ENCODE measurements at regions not wholly inside any gene's neighbourhood (a gene's known extent, or its start where the extent isn't known, plus 50 kb on each side); places are given as distances from the start of the nearest gene placed in this dataset.
A peak's percentile ranks its signal among the peaks of the same experiment; 100 is the strongest.
"Not testable (repeated sequence)": the region's sequence is repeated elsewhere in the genome, so short reads cannot be mapped to it uniquely, and the experiment has no call there.

DNA sequence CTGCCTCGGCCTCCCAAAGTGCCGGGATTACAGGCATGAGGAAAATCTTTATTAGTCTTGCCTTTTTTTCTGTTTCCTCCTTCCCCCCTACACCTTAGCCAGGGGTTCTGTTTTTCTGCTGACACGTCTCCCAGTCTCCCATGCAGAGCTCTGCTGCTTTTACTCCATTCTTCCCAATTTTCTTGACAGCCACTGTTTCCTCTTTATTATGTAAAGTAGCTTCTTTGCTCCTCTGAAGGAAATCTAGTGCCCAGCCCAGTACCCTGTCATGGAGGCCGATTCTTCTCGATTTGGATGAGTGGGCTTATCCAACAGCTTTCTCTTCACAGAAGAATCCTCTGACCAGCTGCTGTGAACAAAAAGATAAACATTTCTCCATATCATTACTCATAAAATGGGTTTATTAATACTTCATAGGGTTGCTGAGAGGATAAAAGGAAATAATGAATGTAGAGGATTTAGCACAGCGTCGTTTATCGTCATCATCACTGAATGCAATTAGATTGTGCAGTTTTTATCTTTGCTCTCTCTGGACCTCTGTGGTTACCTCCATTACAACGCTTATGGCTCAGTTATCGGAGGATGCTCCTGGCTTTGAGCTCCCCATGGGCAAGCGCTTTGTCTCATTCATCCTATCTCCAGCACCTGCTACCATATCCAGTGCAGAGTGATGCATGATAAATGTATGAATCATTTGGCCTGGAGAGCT lies 375.6 kb upstream of the C11orf87 start:
- DNase-seq (ENCODE audit: low spot score): no peak

DNA sequence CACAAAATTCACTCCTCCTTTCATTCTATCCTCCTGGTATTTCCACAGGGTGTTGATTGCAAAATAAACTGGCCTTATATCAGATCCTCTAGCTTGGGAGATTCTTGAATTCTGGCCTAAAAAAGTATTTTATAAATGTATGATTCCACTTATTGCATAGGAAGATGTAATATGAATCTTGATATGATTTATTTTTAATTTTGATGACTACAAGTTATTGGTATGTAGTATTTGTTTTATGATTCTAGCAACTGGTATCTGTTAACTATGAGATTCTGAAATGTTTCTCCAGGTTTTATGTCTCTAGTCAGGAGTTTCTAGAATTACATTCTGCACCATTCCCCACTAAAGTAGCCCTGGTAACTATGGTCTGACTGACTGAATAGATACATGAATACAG lies 373.9 kb upstream of the C11orf87 start:
- DNase-seq (ENCODE audit: low spot score): no peak

DNA sequence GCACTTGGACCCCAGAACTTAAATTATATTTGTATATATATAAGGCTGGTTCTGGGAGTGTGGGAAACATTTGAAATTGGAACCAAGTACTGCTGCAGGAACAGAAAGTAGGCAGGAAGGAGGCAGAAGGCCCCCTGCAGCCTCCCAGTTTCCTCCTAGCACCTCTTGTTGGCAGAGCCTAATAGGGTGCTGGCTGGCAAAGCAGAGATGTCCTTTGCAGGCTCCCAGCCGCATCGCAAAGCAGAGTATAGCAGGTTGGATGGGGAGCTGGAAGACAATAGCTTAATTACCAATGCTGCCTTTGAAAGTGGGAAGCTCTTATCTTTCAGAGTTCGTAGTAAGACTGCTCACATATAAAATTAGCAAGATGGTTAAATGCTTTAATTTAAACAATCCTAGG lies 370.8 kb upstream of the C11orf87 start:
- DNase-seq (ENCODE audit: low spot score): no peak

DNA sequence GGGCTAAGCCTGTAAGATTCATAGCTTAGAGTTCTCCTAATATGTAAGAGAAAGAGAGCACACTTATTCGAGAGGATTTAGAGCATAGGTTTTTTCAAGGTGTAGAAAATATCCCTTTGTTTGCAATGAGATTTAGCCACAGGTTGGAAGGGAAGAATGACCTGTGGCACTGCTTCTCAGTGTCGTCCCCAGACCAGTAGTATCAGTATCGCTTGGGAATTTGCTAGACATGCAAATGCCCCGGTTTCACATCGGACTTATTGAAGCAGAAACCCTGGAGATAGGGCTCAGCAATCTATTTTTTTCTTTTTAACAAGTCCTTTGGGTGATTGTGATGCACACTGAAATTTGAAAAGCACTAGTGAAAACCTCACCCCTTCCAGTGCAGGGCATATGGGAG lies 362.6 kb upstream of the C11orf87 start:
- no peak for DNase-seq (ENCODE audit: low spot score)

DNA sequence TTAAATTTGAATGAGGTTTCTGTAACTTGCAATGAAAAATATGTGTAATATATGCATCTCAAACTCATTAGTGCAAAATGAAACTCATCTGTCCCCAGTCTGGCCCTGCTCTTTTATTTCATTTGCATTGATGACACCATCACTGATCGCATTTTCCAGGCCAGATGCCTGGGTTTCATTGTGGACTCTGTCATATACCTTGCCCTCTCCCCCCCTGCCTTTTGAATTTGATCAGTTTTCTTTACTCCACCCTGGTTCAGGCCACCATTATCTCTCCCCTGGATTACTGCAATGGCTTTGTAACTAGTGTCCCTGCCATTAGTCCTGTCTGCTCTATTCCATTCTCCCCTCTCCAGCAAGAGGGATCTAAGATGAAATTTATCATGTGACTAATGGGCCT lies 360.6 kb upstream of the C11orf87 start:
- DNase-seq (ENCODE audit: low spot score): no peak

DNA sequence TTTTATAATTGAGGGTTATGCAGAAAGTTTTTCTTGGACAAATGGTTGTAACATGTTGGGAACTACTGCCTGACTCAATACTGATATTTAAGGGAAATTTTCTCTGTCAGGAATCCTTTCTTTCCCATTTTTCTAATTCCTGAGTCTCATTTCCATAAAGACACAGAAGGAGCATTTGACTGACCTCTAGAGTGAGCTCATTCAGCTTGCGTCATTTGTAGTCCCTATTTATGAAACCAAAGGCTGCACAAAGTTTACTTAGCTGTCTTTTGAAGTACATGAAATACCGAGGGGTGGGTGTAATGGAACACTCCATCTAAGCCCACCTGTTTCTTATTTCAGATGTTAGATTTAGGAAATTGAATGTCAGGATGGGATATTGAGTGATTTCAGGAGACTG lies 359.5 kb upstream of the C11orf87 start:
- DNase-seq (ENCODE audit: low spot score): no peak

DNA sequence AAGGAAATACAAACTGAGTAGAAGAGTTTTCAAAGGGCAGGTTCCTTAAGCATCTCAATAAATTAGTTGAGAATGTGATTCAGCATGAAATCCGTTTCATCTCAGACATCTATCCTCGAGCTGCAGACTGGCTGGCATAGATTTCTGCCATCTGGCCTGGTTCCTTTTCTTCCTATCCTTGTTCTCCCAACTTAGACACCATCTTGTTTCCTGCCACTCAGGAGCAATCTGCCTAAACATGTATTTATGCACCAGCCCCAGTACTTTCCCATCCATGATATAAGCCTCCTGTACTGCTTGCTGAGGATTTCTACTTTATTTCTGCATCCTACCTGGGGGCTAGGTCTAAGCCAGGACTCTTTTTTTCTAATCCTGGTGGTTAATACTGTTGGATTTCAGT lies 359.1 kb upstream of the C11orf87 start:
- DNase-seq (ENCODE audit: low spot score): no peak

DNA sequence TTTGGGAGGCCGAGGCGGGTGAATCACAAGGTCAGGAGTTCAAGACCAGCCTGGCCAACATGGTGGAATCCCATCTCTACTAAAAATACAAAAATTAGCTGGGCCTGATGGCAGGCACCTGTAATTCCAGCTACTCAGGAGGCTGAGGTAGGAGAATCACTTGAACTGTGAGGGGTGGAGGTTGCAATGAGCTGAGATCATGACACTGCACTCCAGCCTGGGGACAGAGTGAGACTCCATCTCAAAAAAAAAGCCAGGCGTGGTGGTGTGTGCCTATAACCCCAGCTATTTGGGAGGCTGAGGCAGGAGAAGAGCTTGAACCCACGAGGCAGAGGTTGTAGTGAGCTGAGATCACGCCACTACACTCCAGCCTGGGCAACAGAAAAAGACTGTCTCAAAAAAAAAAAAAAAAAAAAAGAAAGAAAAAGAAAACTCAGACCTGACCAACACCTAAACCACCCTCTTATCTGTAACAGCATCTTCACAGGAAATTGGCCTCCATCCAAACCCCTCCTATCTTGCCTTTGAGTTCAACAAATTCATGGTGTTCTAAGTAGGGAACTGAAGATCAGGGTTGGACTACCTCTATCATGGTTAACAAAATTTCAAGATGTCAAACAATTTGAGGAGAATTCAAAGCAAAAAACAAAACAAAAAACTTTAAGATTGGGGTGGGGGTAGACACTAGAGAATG lies 357.2 kb upstream of the C11orf87 start:
- not testable (repeated sequence) for DNase-seq (ENCODE audit: low spot score)

DNA sequence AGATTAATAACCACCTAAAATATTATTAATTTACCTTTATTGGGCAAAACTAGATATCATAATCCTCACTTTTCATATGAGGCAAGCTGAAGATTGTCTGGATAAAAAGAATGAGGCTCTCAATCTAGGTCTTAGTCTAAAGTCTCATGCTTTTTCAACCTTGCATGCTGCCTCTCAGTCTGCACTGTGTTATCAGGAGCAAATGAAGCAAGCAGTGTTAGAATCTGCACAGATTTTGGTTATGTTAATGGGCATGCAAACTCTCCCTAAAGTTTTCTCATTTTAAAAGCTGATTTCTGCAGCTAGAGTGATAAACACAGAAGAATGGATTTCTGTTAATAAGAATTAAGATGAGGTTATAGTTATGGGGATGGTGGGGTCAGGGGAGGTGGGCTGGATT lies 350.7 kb upstream of the C11orf87 start:
- DNase-seq (ENCODE audit: low spot score): no peak

DNA sequence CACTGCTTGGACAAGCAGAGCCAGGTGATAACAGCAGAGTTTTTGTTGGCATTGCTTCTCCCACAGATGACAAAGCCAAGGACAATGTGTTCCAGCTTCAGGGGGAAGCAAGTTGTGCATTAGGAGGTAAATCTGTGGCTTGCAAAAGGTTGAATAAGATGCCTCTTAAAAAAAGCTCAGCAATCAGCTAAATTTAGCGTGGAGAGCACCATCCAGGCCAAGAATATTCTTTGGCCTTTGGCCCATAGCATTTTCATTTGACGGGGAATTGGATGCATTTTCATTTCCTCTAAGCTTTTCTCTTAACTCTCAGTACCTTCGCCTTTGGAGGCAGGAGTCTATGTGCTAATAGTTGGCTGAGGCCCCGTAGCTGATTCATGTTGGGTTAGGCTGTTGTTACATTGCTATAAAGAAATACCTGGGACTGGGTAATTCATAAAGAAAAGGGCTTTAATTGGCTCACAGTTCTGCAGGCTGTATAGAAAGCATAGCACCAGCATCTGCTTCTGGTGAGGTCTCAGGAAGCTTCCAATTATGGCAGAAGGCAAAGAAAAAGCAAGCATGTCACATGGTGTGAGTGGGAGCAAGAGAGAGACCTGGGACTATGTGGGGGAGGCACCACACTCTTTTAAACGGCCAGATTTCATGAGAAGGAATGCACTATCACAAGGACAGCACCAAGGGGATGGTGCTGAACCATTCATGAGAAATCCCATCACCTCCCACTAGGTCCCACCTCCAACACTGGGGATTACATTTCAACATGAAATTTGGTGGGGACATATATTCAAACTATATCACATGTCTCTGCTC lies 350.1 kb upstream of the C11orf87 start:
- no peak for DNase-seq (ENCODE audit: low spot score)

DNA sequence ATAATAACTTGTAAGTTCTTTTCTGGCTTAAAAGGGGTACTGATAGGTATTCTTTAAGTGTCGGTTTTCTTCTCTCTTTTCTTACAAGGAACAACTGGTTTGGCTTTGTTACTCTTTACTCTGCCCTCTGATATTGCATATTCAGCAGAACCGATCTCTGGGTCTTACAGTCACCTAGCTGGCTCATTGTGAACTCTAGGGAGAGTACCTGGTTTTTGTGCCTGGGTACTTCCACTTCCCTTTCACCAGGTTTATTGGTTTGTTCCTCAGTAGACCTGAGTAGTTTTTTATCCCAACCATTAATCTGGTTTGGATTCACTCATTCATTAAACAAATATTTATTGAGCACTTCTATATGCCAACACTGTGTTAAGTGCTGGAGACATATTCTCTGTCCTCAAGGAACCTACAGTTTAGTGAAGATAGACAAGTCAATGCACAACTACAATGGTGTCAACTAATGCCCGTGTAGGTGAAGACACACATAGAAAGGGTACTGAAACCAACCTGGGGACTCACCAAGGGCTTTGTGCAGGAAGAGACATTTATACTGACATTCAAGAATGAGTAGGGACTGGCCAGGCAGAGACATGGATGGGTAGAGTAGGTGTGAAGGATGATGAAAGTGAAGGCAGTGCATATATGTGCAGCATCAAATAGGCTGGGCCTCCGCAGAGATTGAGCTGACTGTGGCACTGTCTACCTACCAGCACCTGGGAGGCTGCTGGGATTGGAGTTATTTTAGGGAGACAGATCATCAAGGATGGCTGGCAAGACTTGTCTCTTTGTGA lies 348.8 kb upstream of the C11orf87 start:
- DNase-seq (ENCODE audit: low spot score): no peak

DNA sequence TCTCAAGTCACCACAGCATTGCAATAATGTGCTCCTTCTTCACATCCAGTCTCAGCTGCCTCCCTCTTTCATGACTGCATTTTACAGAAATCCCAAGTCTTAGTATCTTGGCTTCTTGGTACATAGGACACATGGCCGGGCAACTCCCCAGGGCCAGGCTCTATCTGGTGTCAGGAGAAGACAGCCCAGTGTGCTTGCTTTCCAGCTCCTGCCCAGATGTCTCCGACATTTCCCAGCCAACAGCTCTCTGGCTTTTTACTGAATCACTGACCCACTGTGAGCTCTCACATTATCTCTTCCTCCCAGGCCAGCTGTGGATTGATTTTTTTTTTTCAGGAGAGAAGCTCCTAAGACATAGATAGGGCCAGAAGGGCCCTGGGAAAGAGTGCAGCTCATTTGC lies 346.0 kb upstream of the C11orf87 start:
- DNase-seq (ENCODE audit: low spot score): no peak

DNA sequence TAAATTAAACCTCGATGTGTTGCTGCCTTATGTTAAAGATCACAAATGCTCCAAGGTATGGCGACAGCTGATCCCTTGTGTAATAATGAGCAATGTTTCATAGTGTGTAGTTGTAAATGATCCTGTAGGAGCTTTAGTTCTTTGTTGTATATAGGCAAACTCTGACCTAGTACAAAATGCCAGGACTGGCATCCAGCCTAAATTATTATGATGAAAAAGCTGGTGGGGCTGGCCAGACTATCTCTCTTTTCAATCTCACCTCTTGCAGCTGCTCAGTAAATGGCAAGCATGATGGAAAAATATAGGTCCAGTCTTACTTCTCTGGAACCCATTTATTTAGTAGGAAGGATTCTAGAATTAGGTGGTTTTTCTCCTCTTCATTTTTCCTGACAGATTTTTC lies 345.1 kb upstream of the C11orf87 start:
- no peak for DNase-seq (ENCODE audit: low spot score)

DNA sequence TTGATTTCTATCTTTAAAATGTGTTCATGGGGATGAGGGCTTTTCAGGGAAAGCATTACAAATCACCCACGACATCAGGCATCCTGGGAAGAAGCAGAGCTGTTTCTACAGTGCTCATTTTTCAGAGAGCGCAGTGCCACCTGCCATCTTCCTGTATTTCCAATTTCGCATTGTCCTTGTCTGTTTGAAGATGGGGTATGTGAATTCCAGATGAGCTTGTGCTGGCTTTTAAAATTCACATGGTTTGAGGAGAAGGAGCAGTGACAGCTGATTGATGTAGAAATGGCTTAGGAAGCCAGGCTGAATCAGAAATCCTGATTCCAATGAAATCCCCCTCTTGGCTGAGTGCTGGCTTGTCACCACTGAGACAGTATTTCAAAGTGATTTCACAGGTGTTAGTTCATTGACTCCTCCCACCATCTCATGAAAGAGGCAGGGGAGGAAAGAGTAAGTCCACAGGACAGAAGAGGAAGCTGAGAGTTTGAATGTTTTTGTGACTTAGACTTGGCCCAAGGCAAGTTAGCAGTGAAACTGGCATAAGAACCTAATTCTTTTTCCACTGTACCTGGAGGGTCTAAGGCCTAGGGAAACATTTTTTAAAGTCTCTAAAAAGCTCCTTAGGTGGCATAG lies 344.6 kb upstream of the C11orf87 start:
- no peak for DNase-seq (ENCODE audit: low spot score)

DNA sequence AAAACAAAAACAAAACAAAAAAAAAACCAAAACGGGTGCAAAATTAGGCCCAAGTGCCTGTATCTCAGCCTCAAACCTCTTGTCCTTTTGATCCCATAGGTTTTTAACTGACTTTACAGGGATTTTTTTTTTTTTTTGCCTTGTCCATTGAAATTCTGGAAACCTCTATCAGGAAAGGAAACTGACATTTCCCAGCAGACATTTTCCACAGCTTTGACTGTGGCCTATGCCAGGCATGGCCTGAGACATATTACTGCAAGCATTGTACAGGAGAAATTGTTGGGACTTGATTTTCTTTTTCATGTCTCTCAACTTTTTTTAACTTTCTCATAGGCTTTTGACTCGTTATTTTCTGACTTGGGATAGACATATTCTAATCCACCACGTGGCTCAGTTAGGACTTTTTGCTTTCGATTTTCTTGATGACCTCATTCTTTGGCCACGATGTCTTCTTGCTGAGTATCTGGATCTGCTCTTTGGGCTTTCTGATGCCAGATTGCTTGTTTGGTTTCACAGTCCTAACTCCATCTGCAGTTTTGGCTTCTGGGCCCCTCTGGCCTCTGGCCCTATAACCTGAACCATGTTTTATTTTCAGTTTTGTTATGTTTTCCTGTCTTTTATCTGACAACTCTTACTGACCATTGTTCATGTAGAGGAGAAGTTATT lies 336.1 kb upstream of the C11orf87 start:
- DNase-seq (ENCODE audit: low spot score): peak; percentile 6

DNA sequence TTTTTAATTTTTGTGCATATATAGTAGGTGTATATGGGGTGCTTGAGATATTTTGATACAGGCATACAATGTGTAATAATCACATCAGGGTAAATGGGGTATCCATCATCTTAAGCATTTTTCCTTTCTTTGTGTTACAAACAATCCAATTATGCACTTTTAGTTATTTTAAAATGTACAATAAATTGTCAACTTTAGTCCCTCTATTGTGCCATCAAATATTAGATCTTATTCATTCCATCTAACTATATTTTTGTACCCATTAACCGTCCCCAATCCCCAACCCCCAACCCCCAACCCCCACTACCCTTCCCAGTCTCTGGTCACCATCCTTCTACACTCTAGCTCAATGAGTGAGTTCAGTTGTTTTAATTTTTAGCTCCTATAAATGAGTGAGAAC lies 335.1 kb upstream of the C11orf87 start:
- DNase-seq (ENCODE audit: low spot score): no peak

DNA sequence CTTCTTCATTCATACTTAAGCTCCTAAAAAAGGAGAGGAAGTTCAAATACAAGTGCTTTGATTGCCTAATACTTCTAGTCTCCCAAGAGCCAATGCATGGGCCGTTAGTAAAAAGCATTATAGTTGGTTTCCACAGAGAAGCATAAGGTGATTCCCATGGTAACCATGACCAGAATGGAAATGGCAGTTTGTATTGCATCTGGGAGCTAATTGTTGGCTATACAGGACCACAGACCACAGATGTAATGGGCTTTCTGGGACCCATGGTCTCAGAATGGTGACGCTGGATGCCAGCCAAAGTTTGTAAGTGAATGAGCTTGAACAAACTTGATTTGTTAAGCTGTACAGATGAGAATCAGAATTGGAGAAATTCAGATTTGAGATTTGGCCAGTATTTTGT lies 333.9 kb upstream of the C11orf87 start:
- DNase-seq (ENCODE audit: low spot score): no peak

DNA sequence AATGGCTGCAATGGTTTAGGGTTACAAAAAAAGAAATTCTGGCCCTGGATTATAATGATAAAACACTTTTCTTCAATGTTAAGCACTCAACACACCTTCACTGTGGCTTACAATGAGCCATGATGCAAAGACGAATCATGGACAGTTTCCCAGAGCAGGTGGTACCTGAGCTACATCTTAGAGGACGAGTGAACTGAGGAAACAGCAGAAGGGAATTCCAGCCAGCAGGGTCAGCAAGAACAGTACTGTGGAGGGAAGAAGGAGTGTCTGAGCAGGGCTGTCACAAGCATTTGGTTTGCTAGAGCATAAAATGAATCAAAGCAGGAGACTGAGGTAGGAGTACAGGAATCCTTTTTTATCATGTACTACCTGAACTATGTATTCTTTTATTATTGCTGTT lies 332.8 kb upstream of the C11orf87 start:
- DNase-seq (ENCODE audit: low spot score): no peak

DNA sequence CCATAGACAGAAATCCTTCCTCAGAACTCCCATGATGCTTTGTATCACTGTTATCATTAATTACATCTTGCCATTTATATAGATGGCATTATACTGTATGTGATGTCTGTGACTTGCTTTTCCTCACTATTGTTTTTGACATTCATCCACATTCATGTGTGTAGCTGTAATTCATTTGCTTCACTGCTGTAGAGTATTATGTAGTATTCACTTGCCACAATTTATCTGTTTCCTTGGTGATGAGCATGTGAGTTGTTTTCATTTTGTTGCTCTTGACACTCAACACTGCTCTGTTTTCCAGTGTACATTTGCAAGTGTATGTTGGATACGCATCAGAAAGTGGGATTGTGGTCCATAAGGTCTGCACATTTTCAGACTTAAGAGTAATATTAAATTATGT lies 328.6 kb upstream of the C11orf87 start:
- DNase-seq (ENCODE audit: low spot score): no peak

DNA sequence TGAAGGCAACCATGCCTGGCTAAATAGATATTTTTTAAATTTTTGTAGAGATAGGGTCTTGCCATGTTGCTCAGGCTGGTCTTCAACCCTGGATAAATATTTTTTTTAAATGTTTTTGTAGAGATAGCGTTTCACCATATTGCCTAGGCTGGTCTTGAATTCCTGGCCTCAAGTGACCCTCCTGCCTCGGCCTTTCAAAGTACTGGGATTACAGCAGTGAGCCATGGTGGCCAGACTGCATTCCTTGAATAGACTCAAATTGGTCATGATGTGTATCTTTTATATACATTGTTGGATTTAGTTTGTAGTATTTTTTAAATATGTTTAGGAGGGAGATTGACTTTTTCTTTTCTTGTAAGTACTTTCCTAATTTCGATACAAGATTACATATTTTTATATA lies 325.7 kb upstream of the C11orf87 start:
- DNase-seq (ENCODE audit: low spot score): no peak

DNA sequence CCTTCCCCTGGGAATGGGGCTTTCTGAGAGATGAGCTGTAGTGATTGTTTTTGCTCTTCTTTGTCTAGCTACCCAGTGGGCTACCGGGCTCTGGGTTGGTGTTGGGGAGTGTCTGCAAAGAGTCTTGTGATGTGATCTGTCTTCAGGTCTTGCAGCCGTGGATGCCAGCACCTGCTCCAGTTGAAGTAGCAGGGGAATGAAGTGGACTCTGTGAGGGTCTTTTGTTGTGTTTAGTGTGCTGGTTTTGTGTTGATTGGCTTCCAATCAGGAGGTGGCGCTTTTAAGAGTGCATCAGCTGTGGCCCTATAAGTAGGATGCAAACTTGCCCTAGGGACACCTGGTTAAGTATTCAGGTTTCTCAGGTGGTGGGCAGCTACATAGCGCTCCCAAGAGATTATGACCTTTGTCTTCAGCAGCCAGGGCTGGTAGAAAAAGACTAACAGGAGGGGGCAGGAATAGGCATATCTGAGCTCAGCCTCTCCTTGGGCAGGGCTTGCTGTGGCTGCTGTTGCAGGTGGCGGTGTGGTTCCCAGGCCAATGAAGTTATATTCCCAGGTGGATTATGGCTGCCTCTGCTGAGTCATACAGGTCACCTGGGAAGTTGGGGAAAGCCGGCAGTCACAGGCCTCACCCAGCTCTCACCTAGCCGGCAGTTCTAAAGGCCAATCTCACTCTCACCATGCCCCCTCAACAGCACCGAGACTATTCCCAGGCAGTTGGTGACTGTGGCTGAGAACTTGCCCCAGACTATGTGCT lies 315.7 kb upstream of the C11orf87 start:
- no peak for DNase-seq (ENCODE audit: low spot score)

Data from LoVo (cell line).